ENCODE measurements at regions not wholly inside any gene's neighbourhood (a gene's known extent, or its start where the extent isn't known, plus 50 kb on each side); places are given as distances from the start of the nearest gene placed in this dataset.

DNA sequence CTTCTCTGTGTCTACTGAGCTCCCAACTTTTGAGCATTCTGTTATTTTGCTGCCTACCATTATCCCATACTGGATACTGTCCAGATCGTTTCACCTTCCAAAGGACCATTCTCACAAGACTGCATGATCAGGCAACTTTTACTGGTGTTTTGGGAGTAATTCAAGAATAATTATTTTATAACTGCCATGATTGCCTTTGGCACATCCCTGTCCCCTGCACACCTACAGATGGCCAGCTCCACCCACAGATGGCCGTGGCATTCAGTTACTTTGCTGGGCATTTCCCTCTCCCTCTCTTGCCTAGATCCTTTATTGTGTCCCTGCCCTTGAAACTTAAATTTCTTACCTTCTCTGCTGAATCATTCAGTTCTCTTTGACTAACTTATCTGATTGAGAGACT lies 263.9 kb downstream of the DIPK2A start:
- DNase-seq, result no peak

DNA sequence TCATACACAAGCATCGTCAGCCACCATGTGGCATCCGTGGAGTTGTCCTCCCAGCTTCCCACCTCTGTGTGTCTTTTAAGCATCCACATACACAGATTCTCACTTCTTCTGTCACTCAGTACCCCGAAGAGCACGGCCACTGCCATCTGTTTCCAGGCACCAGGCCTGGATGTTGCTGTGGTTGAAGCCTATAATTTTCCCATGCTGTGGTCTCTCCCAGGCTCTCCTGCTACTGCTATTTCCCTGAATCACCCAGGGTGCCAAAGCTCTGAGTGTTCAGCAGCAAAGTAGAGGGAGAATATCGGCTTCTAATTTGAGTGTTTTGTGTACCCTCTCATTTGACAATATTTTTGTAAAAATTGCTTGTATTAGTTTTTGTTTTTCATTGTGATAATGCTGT lies 265.7 kb downstream of the DIPK2A start:
- no peak for DNase-seq

DNA sequence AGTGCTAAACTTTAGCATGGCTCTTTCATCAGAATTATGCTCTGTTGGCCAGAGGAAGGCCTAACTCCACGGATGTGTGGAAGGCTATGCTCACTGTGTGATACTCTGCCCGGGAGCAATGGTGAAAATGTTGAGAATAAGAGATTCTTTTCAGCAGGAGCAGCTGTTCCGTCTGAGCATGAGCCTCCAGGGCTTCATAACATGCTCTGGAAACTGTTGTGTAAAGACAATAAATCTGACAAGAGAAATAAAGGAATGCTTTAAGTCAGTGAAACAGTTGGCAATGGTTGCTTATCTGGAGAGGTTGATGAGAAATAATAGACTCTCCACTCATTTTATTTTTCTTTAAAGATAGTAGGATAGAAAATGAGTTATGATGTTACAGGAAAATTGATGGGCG lies 269.8 kb downstream of the DIPK2A start:
- DNase-seq, result no peak

DNA sequence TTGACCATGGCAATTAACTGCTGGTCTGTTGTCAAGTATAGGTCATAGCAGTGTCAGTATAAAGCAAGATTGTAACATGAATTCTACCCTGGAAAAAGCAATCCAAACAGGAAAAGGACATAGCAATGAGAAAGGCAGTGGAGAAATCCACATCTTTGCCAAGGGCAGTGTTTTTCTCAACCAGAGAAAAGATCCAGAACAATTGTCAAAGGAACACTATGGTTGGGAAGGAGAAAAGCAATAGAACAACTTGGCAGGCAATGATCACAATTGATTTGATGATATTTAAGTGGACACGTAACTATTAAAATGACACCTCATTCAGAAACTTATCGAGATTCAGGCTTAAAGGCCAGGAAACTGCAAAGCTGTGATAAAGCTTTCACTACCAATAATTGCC lies 271.1 kb downstream of the DIPK2A start:
- DNase-seq, result no peak

DNA sequence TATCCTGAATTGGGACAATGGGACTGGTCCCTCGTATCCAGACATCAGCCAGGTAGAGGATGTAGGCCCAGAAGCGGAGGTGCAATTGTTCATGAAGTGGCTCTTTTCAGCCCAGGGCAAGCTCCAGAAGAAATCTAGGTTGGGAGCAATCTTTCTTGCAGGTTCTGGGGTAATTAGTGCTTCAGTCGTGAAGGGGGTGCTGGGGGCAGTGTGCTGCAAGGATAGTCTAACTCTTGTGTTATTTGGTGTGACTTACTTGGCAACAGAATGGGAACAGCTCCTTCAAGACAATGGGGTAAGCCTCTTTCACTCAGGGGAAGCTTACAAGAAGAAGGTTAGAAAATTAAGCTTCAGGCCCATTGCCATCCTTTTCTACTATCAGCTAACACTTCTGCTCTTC lies 273.0 kb downstream of the DIPK2A start:
- no peak for DNase-seq

DNA sequence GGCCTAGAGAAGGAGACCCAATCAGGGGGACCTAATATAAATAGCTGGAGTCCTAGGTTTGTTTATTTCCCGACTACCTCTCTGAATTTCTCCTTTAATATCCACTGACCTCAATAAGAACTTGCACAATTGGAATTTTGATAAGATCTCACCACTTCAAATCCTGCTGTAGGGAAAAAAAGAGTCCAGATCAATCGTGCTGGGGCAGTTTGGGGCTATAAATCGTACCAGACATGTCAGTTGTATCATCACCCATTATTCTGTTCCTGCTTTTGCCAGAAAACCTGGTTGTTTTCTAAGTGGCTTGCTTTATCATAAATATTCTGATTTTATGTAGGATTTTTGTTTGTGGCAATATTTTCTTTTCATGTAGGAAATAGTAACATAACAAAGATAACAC lies 281.3 kb downstream of the DIPK2A start:
- no peak for DNase-seq

DNA sequence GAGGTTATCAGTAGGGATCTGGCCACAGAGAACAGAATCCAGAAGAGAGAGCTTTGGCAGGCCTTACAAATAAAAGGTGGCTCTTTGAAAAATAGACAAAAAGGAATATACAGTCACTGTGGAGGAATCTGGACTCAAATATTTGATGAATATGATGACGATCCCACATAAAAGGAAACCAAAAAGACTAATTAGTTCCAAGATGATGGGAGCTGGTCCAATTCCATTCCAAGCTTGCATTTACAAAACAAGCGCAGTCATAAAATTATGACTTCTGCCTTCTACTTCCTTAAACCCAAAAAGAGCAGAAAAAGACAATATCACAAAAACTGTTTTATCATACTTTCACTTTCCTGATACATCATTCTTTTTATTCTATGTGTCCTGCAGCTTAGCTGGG lies 285.8 kb downstream of the DIPK2A start:
- no peak for DNase-seq

DNA sequence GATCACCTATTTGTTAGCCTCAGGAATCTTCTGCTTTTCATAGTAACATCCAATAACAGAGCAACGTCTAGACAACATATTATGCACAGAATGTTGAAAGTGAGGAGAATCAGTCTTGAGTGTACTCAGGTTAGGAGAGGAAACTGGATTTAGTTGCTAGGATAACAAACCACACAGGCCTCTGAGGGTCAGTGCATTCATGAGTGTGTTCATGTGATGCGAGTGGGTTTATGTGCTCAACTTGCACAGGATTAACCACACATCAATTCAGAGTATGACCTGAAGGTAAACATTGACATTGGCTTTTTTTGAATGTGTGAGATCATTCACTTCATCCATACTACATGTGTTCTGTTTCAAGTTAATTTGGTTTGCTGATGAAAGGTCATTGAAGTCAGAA lies 287.6 kb downstream of the DIPK2A start:
- no peak for DNase-seq

DNA sequence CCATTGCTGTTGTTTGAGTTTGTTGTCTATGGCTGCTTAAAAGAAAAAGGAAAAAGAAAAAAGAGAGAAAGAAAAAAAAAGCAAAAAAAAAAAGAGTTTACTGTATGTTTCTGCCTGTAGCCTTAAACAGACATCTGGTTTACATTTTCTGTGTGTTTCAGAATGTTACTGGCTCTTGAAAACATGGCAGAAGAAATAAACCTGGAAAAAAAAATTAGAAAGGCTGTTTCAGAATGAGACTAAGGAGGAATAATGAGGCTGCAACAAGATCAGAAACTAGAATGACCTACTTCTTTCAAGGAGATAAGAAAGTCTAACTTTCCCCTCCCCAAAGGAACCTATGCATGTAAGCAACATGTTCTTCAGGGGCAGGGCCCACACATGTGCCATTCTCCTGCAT lies 292.1 kb downstream of the DIPK2A start:
- DNase-seq, result no peak

DNA sequence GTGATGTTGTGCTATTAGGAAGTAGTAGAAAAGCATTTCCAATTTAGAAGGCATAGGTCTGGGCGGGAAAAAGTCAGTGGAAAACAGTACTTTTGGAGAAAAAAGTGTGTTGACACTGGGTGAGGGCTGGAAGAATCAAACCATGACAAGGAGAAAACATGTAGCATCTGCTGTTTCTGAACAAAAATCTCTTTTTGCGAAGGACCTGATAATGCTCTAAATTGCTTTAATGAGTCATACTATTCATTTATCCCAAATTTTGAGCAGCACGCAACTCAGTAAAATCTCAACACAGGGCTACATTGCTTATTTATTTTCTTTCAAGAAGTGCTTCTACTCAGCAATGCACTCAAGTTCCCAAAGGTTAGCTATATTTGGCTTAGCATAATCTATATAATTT lies 292.7 kb downstream of the DIPK2A start:
- no peak for DNase-seq

DNA sequence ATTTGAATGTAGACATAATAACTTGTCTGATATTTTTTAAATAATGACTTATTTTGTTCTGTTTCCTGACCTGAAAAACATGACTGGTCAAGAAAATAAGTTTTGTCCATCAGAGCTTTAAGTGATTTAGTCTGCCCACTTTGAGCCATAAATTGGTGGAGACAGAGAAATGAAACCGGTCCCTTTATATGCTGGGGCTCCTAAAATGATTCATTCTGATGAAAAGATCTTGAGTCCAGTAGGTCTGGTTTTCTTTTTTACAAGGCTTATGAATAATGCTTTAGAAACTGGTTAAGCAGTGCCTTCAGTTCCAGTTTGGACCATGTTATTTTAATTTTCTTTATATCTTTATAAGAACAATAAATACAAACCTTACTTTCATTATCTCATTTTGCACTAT lies 293.2 kb downstream of the DIPK2A start:
- no peak for DNase-seq

DNA sequence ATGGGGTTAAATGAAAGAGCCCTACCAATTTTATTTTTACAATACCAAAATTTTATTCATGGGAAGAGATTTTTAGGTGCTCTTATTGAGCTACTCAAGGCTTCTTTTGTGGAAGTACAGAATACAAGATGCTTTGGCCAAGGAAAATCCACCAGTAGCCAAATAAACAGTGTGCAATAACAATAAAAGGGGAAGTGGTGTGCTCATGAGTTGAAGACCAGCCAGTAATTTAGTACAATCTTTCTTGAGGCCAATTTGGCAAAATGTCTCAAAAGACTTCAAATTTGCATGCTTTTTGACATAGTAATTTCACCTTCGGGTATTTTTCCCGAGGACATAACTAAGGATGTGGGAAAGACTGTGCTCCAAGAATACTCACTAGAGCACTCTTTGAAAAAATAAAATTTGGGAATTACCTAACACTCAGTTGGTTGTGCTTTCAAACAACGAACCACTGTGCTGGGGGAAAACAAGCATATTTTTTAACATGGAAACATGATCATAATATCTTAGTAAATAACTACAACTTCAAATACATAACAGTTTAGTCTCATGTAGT lies 294.0 kb downstream of the DIPK2A start:
- peak; percentile 17 to 34 for DNase-seq

DNA sequence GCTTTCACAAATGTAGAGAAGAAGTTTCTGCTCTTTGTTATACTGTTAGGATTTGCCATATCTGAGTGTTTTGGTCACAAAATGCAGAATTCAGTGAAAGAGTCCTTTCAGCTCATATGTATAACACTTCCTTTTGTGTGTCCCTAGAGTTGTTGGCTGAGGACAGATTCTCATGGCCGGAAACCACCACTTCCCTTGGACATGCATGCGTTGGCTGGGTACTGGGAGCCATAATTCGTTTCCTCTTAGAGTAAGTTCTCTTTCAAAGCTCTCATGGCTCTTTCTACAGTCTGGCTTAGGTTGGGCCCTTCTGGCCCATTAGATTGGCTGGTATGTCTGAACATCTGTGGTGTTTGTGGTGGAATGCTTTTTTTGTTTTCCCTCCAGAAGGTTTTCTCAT lies 298.5 kb downstream of the DIPK2A start:
- peak; percentile 10 to 20 for DNase-seq

DNA sequence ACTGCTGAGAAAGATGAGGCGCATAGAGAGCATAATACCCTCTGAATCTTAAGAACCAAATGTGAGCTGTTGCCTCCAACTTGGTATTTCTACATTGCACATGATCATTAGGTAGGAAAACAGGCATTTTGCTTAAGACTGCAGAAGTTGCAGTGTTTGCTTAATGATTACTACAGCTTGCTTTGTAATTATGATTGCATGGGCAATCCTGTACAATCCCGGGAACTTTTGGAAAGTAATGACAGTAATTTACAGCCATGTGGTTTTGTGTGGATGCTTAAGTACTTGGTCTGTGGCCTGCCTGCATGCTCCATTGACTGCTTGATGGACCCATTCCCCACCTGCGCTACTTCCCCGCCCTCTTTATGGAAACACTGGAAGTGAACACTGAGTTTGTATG lies 301.1 kb downstream of the DIPK2A start:
- no peak for DNase-seq

DNA sequence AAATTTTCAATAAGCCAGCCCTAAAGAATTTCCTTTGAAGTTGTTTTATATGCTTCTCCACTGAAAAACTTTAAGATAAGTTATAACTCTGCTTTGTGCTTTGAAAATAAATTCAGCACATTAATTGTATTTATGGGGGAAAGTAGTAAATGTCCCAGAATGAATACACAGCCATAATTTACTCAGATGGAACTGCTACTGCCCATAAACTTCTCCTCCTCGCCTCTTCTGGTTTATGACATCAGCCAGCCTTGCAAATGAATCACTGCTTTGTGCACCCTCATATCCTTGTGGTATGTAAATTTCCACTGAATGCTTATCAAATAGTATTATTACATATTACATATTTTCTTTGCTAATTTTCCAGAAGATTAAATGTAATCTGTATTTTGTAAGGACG lies 302.0 kb downstream of the DIPK2A start:
- DNase-seq, result no peak

DNA sequence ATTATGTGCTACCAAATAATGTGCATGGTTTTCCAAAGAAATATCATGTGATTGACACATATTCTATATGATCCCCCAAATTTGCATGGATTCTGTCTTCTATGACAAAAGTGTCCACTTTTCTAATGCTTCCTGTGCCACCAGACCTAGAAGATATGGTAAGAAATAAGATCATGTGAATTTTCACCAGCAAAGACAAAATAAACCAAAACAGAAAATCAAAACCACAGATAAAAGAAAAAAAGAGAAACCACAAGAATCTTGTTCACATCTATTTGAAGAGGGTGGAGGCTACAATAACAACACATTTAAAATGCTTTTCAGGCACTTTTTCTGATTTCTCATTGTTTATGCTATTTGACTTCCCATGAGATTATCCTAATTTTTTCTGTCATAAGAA lies 303.4 kb downstream of the DIPK2A start:
- DNase-seq, result no peak

DNA sequence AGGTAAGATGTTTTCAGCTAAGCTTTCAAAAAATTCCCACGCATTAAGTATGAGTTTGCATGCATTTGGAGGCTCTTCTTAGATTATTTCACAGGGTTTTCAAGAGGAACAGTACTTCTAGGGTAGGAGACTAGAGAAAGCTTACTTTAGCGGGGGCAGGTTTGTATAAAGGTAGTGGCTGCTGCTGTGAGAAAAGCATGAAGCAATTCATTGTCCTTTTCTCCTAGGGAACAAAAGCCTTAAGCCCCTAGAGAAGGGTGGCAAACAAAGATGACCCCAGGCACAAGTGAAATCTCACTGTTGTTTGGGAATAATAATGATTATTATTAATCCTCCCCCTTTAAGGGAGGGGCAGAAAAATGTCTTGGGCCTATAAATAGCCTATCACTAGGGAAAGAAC lies 310.7 kb downstream of the DIPK2A start:
- DNase-seq, result no peak

DNA sequence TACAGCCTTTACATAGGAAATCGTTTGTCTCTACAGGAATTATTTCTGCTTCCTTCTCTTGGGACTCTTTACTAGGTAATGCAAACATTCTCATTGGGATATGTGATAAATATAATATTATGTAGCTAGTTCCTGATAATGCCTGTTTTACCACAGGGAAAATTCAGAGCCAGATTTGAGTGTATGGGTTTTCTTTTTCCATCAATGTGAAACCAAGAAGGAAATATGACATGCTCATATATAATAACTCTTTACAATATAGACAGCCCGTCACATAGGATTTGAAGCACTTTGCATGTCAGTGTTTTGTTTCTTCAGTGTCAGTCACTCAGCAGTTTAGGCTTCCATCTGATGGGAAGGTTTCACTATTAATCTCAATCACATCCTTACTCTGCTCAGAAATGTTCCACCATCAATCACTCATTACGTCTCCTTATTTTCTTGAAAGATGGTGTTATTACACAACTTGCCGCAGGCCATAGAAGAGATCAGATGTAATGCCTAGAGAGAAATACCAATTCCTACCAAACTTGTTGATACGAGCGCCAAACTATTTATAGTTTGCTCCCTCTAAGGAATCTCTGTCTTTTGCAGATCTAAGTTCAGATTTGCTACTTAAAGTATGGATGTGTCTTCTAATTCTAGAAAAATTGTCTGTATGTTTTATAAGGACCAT lies 314.8 kb downstream of the DIPK2A start:
- DNase-seq, result no peak

DNA sequence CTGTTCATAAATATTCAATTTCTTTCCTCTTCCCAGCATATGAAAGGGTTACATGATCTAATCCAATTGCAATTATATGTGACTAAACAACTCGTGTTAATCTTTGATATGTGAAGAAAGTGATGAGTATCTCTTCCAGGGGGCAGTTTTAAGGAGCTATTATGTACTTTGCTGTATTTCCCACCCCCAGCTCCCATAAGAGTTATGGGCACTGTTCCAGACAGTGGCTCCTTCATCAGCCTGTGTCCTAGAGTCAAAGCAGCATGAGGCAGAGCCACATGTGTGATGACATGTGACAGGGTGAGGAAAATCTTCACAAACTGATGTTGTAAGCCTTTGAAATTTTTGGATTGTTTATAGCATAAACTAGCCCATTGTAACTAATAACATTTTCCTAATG lies 315.4 kb downstream of the DIPK2A start:
- DNase-seq, result no peak

DNA sequence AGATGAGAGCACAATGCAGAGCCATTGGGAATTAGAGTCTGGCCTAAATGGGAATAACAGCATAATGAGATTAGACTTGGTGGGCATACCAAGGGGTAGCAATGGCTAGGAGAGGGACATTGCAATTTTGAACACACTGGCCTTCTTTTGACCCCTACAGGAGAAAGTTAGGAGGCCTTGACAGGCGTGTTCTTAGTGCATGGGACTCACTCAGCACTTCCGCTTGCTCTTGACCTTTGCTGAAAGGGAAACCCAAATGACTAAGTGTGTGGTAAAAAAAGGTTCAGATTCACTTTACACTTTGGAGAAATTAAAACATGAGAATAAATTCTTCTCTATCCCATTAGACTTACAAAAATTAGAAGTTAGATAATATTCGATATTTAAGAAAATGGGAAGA lies 317.4 kb downstream of the DIPK2A start:
- DNase-seq, result no peak

DNA sequence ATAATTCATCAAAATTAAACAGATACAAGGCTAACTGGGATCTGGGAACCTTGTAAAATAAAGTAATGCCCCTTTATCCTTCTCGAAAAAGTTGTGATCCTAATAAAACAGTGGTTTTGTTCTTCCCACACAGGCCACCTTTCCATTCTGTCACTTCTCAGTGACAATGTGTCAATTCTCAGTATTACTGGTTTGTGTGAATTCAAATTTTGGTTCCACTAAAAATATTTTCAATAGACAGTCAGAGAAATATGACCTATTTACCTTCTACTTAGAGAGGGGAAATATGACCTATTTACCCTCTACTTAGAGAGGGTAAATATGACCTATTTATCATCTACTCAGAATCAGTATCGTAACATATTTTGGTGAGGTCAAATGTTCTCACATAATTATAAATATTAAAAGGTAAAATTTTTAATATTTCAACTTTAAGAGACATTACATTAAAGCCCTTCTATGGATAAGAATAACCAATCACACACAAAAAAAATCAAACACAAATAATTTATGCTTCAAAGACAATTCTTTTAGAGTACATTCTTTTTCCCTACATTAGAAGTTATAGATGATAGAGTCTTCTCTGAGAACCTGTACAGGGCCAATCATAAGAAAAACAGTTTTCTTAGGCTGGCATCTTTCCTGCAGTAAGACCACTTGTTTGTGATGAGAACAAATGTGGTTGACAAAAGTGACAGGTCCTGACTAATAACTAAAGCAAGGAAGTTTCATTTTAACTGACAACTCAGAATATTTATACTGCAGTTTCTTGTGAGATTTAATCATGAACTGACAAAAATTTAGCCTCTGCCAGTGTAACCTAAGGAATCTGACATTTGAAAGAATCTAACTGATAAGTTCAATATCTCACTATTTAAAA lies 323.3 kb downstream of the DIPK2A start:
- DNase-seq, result no peak

DNA sequence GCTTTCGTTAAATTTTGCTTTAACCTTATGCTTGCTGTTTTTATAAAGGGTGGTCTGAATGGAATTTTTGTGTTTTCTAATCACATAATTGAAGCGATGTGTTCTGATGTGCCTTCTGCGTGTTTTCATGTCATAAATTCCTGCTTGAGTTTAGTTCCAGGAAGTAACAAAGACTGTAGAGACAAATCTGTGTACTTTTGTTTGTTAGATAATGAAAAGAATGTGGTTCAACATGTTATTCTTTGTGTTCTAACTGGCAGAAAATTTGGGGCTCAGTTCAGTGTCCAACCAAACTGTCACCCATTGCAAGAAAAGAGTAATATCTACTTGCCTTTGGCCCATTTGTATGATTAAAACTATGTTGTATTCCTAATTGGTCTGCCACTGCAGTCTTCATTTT lies 324.0 kb downstream of the DIPK2A start:
- DNase-seq, result no peak

DNA sequence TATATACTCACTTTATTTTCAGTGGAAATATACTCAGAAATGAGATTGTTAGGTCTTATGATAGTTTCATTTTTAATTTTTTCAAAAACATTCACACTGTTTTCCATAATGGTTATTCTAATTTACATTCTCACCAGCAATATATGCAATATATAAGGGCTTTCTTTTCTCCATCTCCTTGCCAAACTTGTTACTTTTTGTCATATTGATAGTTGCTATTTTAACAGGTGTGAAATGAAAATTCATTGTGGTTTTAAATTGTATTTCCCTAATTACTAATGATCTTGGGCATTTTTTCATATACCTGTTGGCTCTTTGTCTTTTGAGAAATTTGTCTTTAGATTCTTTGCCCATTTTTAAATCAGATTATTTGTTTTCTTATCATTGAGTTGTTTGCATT lies 325.2 kb downstream of the DIPK2A start:
- DNase-seq, result no peak

DNA sequence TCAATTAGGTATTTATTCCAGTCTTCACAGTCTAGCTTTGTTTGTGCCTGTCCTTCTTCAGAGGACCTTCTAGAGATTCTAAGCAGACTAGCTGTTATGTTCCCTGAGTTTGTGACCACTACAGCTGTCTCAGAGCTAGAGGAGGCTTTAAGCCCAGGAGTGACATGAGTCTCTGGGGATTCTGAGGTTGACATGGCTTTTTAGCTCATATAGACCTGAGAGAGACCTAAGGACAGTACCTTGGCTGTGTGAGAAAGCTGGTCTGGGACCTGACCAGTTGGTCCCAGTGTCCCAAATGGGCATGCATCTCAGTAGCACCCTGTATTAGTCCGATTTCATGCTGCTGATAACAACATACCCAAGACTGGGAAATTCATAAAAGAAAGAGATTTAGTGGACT lies 330.2 kb downstream of the DIPK2A start:
- DNase-seq, result no peak

All from AML-193 (cell line).